PC-9 (cell line): ENCODE measurements at regions not wholly inside any gene's neighbourhood (a gene's known extent, or its start where the extent isn't known, plus 50 kb on each side); places are given as distances from the start of the nearest gene placed in this dataset.

Experiments used
- BruUV-seq: library from RNA; stranded (reverse); fragments of 400-500 nt; replicated peaks from 2 replicates; lab custom pipeline; 2021; lab: Mats Ljungman, UMichigan
- CTCF ChIA-PET: fragments of 300-600 bp; sonication (Branson Sonifier 250); formaldehyde crosslinking; loops from one replicate; lab custom pipeline; 2022; ENCODE audit warnings: antibody characterized with exemption; lab: Charles Lee
- POLR2A ChIA-PET: fragments of 300-600 bp; sonication (Branson Sonifier 250); formaldehyde crosslinking; loops from one replicate; lab custom pipeline; 2022; ENCODE audit warnings: antibody characterized with exemption; ENCODE audit not compliant: unreplicated experiment; lab: Charles Lee
- DNase-seq, 2 experiments: peaks; one replicate each; pipeline versions ENCODE4 v3.0.0 to v3.0.0-alpha.2; 2015 to 2022; ENCODE audit warnings: mixed read lengths in 1 of 2
- H2AFZ ChIP-seq: fragments of 200-600 bp; sonication (generic); 2 replicates; pipeline ENCODE4 v1.8.1; 2017; ENCODE audit warnings: antibody characterized with exemption
- H3F3A ChIP-seq: fragments of 200-600 bp; sonication (generic); 2 replicates; pipeline ENCODE4 v1.8.1; 2017; ENCODE audit warnings: antibody characterized with exemption, mild to moderate bottlenecking, low read depth; ENCODE audit not compliant: insufficient read depth
- H3K27ac ChIP-seq: fragments of 200-600 bp; sonication (generic); 2 replicates; pipeline ENCODE4 v1.6.1; 2016; ENCODE audit warnings: mixed run types
- H3K27me3 ChIP-seq: fragments of 200-600 bp; sonication (generic); 2 replicates; pipeline ENCODE4 v1.6.1; 2016; ENCODE audit warnings: low read depth, mixed run types; ENCODE audit not compliant: insufficient read depth
- H3K36me3 ChIP-seq: fragments of 200-600 bp; sonication (generic); 2 replicates; pipeline ENCODE4 v1.6.1; 2016; ENCODE audit warnings: low read depth, mixed run types
- H3K4me1 ChIP-seq: fragments of 200-600 bp; sonication (generic); replicated peaks from 2 replicates; pipeline ENCODE4 v1.6.1; 2016; ENCODE audit warnings: mixed run types; ENCODE audit not compliant: insufficient read depth
- H3K4me2 ChIP-seq: fragments of 200-600 bp; sonication (generic); 2 replicates; pipeline ENCODE4 v1.6.1; 2017; ENCODE audit warnings: mixed run types
- H3K4me3 ChIP-seq: fragments of 200-600 bp; sonication (generic); 2 replicates; pipeline ENCODE4 v1.6.1; 2016; ENCODE audit warnings: mixed run types
- H3K79me2 ChIP-seq: fragments of 200-600 bp; sonication (generic); 2 replicates; pipeline ENCODE4 v1.6.1; 2017; ENCODE audit warnings: low read depth, mixed run types
- H3K9me2 ChIP-seq: fragments of 200-600 bp; sonication (generic); 2 replicates; pipeline ENCODE4 v1.8.1; 2017; ENCODE audit warnings: mild to moderate bottlenecking; ENCODE audit not compliant: insufficient read depth
- H3K9me3 ChIP-seq: fragments of 200-600 bp; sonication (generic); 2 replicates; pipeline ENCODE4 v1.8.1; 2016; ENCODE audit warnings: low read depth; ENCODE audit not compliant: insufficient read depth
- H4K20me1 ChIP-seq: fragments of 200-600 bp; sonication (generic); 2 replicates; pipeline ENCODE4 v1.8.1; 2017; ENCODE audit not compliant: insufficient read depth
- EZH2 ChIP-seq: fragments of 200-600 bp; sonication (generic); IDR thresholded peaks from 2 replicates; pipeline ENCODE4 v1.8.0; 2017; ENCODE audit warnings: antibody characterized with exemption, low read depth
- intact Hi-C: fragments of 100-400 bp; cut with micrococcal nuclease; formaldehyde crosslinking; loops from one replicate; pipeline ENCODE4 v1.10.0; 2022; ENCODE audit not compliant: unreplicated experiment
- TF ChIP-seq, protein P1 (sequence below): fragments of 200-600 bp; sonication (generic); conservative IDR thresholded peaks from 2 replicates; pipeline ENCODE4 v1.6.1; 2017; ENCODE audit warnings: mixed run types, antibody characterized with exemption, mild to moderate bottlenecking, moderate library complexity

DNA sequence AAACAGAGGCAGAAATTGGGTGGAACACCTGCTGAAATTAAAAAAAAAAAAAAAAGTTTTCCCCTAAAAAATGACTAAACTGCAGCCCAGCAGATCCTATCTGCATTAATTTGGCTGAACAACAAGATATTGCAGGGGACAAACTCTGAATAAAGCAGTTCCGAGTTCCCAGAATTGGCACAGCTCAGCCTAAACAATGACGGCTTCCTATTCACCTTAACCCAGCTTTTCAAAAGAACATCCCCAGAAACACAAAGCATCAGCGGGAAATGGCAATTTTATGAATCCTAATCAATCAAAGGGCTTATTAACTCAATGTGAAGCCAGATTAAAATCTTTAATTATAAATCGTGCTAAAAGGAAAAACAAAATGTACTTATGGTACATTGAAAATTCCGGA is 497.8 kb upstream of the ZFHX3 start:
- no peak for TF ChIP-seq EZH2
- TF ChIP-seq, protein P1, sequence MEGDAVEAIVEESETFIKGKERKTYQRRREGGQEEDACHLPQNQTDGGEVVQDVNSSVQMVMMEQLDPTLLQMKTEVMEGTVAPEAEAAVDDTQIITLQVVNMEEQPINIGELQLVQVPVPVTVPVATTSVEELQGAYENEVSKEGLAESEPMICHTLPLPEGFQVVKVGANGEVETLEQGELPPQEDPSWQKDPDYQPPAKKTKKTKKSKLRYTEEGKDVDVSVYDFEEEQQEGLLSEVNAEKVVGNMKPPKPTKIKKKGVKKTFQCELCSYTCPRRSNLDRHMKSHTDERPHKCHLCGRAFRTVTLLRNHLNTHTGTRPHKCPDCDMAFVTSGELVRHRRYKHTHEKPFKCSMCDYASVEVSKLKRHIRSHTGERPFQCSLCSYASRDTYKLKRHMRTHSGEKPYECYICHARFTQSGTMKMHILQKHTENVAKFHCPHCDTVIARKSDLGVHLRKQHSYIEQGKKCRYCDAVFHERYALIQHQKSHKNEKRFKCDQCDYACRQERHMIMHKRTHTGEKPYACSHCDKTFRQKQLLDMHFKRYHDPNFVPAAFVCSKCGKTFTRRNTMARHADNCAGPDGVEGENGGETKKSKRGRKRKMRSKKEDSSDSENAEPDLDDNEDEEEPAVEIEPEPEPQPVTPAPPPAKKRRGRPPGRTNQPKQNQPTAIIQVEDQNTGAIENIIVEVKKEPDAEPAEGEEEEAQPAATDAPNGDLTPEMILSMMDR, result no peak
- Histone ChIP-seq H3K27ac (no peak overlapping the region), H3K27me3 (peaks cover 90% of the 10 kb centered on the region), H3K36me3 (no peaks in the 10 kb centered on the region), H4K20me1 (no peaks in the 10 kb centered on the region), H3K4me1 (no peaks in the 10 kb centered on the region), H2AFZ (no peak overlapping the region), H3K4me2 (no peak overlapping the region), H3K79me2 (no peaks in the 10 kb centered on the region), H3K9me2 (no peaks in the 10 kb centered on the region), H3F3A (no peaks in the 10 kb centered on the region), H3K4me3 (no peak overlapping the region), H3K9me3 (no peaks in the 10 kb centered on the region)
- intact Hi-C loops, result no loop called here
- no TSS peak for BruUV-seq
- CTCF ChIA-PET, result no interaction called here
- POLR2A ChIA-PET, result no interaction called here
- no peak for DNase-seq

DNA sequence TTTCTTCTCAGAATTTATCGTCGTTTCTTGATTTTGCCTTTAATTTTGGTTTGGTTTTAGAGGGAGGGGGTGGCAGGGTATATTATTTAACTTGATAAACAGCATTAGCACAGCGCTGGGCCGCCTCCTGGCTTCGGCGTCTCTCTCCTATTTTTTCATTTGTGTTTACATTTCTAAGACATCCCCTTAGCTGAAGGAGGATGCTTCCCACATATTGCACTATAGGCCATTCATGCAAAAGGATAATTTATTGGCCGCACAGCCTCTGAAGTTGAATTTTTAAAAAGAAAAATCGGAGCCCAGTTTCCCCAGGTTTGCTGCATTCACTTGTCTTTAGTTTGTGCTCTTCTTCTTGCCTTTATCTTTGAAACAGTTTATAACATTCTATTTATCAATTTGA is 497.4 kb upstream of the ZFHX3 start:
- Histone ChIP-seq H3K27ac (no peak overlapping the region), H2AFZ (no peak overlapping the region), H3K79me2 (no peaks in the 10 kb centered on the region), H3K27me3 (peaks cover 90% of the 10 kb centered on the region), H3K4me3 (no peak overlapping the region), H3K9me2 (no peaks in the 10 kb centered on the region), H3F3A (no peaks in the 10 kb centered on the region), H4K20me1 (no peaks in the 10 kb centered on the region), H3K4me1 (no peaks in the 10 kb centered on the region), H3K9me3 (no peaks in the 10 kb centered on the region), H3K4me2 (no peak overlapping the region), H3K36me3 (no peaks in the 10 kb centered on the region)
- TF ChIP-seq EZH2, result no peak
- TF ChIP-seq, protein P1, result no peak
- intact Hi-C loops, result no loop called here
- CTCF ChIA-PET, result no interaction called here
- no TSS peak for BruUV-seq
- DNase-seq, result no peak
- POLR2A ChIA-PET, result no interaction called here

DNA sequence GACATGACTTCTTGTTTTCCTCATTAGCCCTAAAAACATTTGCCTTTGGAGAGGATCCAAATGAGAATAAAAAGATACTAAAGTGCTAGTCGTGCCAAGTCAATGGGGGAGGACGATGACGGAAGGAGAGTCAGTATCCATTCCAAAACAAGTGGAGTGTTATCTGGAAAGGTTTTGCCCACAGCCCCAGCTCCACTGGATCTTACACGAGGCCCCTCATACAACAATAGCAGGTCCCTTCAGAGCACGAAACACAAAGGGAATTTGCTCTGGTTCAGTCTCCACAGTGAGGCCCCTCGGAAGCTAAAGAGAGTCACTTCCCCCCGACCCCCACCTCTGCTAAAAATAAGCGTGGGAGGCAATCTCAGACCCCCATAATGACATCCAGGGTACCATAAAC is 496.9 kb upstream of the ZFHX3 start:
- no peaks in the 10 kb centered on the region for H3K9me3 ChIP-seq
- no peaks in the 10 kb centered on the region for H3K36me3 ChIP-seq
- H3K79me2 ChIP-seq, result no peaks in the 10 kb centered on the region
- CTCF ChIA-PET, result no interaction called here
- H3K27ac ChIP-seq, result no peak overlapping the region
- no peaks in the 10 kb centered on the region for H3K9me2 ChIP-seq
- DNase-seq, result no peak
- intact Hi-C loops, result no loop called here
- TF ChIP-seq EZH2, result no peak
- TF ChIP-seq, protein P1, result no peak
- BruUV-seq, result no TSS peak
- H3K27me3 ChIP-seq, result peaks cover 91% of the 10 kb centered on the region
- no peaks in the 10 kb centered on the region for H3F3A ChIP-seq
- POLR2A ChIA-PET, result no interaction called here
- H3K4me2 ChIP-seq, result no peak overlapping the region
- H3K4me3 ChIP-seq, result no peak overlapping the region
- no peaks in the 10 kb centered on the region for H4K20me1 ChIP-seq
- no peak overlapping the region for H2AFZ ChIP-seq
- no peaks in the 10 kb centered on the region for H3K4me1 ChIP-seq
